VCaP (cell line): ENCODE measurements at regions not wholly inside any gene's neighbourhood (a gene's known extent, or its start where the extent isn't known, plus 50 kb on each side); places are given as distances from the start of the nearest gene placed in this dataset.
A peak's percentile ranks its signal among the peaks of the same experiment; 100 is the strongest.

Experiments
- H3K27ac ChIP-seq: fragments of 450-650 bp; 2 replicates; pipeline ENCODE4 v1.5.1; 2017
- CTCF ChIP-seq: fragments of 450-650 bp; conservative IDR thresholded peaks from 2 replicates; pipeline ENCODE4 v1.5.1; 2017; ENCODE audit warnings: mild to moderate bottlenecking, moderate library complexity

GRCh38 chr2:103268841-103269498, 507.1 kb downstream of the TMEM182 start:
- no peak overlapping the region for H3K27ac ChIP-seq
- TF ChIP-seq CTCF: no peak

GRCh38 chr2:103276869-103277268, 515.0 kb downstream of the TMEM182 start:
- H3K27ac ChIP-seq: no peak overlapping the region
- TF ChIP-seq CTCF: no peak

GRCh38 chr2:103284750-103285149, 522.9 kb downstream of the TMEM182 start:
- TF ChIP-seq CTCF: no peak
- H3K27ac ChIP-seq: no peak overlapping the region

GRCh38 chr2:103285354-103285753, 523.5 kb downstream of the TMEM182 start:
- no peak for TF ChIP-seq CTCF
- H3K27ac ChIP-seq: no peak overlapping the region

- TF ChIP-seq CTCF: no peak
- H3K27ac ChIP-seq: no peak overlapping the region
Measured at GRCh38 chr2:103287746-103288145, 525.9 kb downstream of the TMEM182 start.

GRCh38 chr2:103288696-103289095, 526.9 kb downstream of the TMEM182 start:
- no peak for TF ChIP-seq CTCF
- no peak overlapping the region for H3K27ac ChIP-seq

GRCh38 chr2:103289105-103289725, 527.4 kb downstream of the TMEM182 start:
- TF ChIP-seq CTCF: peak; percentile 80
- no peak overlapping the region for H3K27ac ChIP-seq
